ENCODE measurements at regions not wholly inside any gene's neighbourhood (a gene's known extent, or its start where the extent isn't known, plus 50 kb on each side); places are given as distances from the start of the nearest gene placed in this dataset.

DNA sequence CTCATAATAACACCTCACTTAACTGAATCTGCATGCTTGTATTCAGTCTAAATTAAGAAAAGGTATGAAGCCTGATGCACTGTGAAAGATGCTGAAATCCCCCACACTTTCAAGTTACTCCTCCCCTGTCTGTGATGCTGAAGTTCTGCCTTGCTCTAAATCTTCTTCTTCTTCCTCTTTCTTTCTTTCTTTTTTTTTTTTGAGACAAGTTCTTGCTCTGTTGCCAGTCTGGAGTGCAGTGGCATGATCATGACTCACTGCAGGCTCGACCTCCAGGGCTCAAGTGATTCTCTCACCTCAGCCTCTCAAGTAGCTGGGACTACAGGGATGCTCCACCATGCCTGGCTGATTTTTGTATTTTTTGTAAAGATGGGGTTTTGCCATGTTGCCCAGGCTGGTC, 231.0 kb upstream of the B3GALT2 start:
- Histone ChIP-seq H3K9me1 (ENCODE audit: control insufficient read depth, insufficient read depth, low read length) (no peaks in the 10 kb centered on the region), H3K27me3 (ENCODE audit: control insufficient read depth in 2 of 2, insufficient read depth in 2 of 2, low read length in 2 of 2) (no peaks in the 10 kb centered on the region), H3K9me3 (replicated peaks; ENCODE audit: control insufficient read depth, insufficient read depth, low read depth, low read length) (no peaks in the 10 kb centered on the region), H3K4me2 (ENCODE audit: insufficient read depth, low read length) (no peak overlapping the region), H3K9ac (ENCODE audit: insufficient read depth in 1 of 2, low read depth in 2 of 2, low read length in 2 of 2) (no peak overlapping the region), H2AFZ (ENCODE audit: low read depth, low read length) (no peak overlapping the region), H3K4me3 (no peak overlapping the region), H3K27ac (ENCODE audit: extremely low read depth, low read depth, low read length) (no peak overlapping the region), H3K4me1 (replicated peaks in 1 of 2; ENCODE audit: control insufficient read depth in 2 of 2, insufficient read depth in 2 of 2, low read length in 2 of 2) (no peaks in the 10 kb centered on the region), H3K36me3 (ENCODE audit: control insufficient read depth, insufficient read depth, low read length) (no peaks in the 10 kb centered on the region; the same call in 2 of the 3 replicates), H4K20me1 (replicated peaks; ENCODE audit: control insufficient read depth, insufficient read depth, low read length) (no peaks in the 10 kb centered on the region), H3K79me2 (ENCODE audit: control insufficient read depth, insufficient read depth, low read length) (no peaks in the 10 kb centered on the region)
- BruUV-seq (replicated peaks): no TSS peak
- ATAC-seq: no peak
- CTCF ChIA-PET (ENCODE audit: low intra/inter-chr PET ratio): no interaction called here
- FAIRE-seq: no peak
- no peak for DNase-seq (ENCODE audit: extremely low read depth in 1 of 4, low spot score in 3 of 4)
- POLR2A ChIA-PET: no interaction called here
- intact Hi-C loops (cut with micrococcal nuclease): no loop called here
- in situ Hi-C loops (cut with MboI): no loop called here
- WGBS (ENCODE audit: insufficient coverage, low coverage, missing lambda C conversion rate): 0% methylated on average over 1 of the region's 1 CpG
- TF ChIP-seq ZNF239 (CRISPR knock-in tag; IDR thresholded peaks at IDR 0.05) (no peak), LCOR (CRISPR knock-in tag; IDR thresholded peaks at IDR 0.05) (no peak), MBD2 (IDR thresholded peaks at IDR 0.05; ENCODE audit: borderline replicate concordance, low read depth) (no peak), ZNF77 (CRISPR knock-in tag; IDR thresholded peaks at IDR 0.05) (no peak), STAT5A (IDR thresholded peaks at IDR 0.05; ENCODE audit: borderline replicate concordance, low read length) (no peak), HMG20B (CRISPR knock-in tag; IDR thresholded peaks at IDR 0.05) (no peak), ETV1 (tag; conservative IDR thresholded peaks at IDR 0.05; ENCODE audit: low read depth) (no peak), ELF2 (CRISPR knock-in tag; IDR thresholded peaks at IDR 0.05) (no peak), FOS (IDR thresholded peaks at IDR 0.05; ENCODE audit: extremely low read depth, insufficient read length) (no peak), ZEB2 (IDR thresholded peaks at IDR 0.05) (no peak), HDAC6 (IDR thresholded peaks at IDR 0.05; ENCODE audit: low read depth, low read length) (no peak)
- TF ChIP-seq, protein P1, sequence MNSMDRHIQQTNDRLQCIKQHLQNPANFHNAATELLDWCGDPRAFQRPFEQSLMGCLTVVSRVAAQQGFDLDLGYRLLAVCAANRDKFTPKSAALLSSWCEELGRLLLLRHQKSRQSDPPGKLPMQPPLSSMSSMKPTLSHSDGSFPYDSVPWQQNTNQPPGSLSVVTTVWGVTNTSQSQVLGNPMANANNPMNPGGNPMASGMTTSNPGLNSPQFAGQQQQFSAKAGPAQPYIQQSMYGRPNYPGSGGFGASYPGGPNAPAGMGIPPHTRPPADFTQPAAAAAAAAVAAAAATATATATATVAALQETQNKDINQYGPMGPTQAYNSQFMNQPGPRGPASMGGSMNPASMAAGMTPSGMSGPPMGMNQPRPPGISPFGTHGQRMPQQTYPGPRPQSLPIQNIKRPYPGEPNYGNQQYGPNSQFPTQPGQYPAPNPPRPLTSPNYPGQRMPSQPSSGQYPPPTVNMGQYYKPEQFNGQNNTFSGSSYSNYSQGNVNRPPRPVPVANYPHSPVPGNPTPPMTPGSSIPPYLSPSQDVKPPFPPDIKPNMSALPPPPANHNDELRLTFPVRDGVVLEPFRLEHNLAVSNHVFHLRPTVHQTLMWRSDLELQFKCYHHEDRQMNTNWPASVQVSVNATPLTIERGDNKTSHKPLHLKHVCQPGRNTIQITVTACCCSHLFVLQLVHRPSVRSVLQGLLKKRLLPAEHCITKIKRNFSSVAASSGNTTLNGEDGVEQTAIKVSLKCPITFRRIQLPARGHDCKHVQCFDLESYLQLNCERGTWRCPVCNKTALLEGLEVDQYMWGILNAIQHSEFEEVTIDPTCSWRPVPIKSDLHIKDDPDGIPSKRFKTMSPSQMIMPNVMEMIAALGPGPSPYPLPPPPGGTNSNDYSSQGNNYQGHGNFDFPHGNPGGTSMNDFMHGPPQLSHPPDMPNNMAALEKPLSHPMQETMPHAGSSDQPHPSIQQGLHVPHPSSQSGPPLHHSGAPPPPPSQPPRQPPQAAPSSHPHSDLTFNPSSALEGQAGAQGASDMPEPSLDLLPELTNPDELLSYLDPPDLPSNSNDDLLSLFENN (IDR thresholded peaks at IDR 0.05; ENCODE audit: low read depth in 2 of 2, low read length in 2 of 2): no peak
- TF ChIP-seq, protein P2, sequence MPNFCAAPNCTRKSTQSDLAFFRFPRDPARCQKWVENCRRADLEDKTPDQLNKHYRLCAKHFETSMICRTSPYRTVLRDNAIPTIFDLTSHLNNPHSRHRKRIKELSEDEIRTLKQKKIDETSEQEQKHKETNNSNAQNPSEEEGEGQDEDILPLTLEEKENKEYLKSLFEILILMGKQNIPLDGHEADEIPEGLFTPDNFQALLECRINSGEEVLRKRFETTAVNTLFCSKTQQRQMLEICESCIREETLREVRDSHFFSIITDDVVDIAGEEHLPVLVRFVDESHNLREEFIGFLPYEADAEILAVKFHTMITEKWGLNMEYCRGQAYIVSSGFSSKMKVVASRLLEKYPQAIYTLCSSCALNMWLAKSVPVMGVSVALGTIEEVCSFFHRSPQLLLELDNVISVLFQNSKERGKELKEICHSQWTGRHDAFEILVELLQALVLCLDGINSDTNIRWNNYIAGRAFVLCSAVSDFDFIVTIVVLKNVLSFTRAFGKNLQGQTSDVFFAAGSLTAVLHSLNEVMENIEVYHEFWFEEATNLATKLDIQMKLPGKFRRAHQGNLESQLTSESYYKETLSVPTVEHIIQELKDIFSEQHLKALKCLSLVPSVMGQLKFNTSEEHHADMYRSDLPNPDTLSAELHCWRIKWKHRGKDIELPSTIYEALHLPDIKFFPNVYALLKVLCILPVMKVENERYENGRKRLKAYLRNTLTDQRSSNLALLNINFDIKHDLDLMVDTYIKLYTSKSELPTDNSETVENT (CRISPR knock-in tag; IDR thresholded peaks at IDR 0.05): no peak
- TF ChIP-seq, protein P3, sequence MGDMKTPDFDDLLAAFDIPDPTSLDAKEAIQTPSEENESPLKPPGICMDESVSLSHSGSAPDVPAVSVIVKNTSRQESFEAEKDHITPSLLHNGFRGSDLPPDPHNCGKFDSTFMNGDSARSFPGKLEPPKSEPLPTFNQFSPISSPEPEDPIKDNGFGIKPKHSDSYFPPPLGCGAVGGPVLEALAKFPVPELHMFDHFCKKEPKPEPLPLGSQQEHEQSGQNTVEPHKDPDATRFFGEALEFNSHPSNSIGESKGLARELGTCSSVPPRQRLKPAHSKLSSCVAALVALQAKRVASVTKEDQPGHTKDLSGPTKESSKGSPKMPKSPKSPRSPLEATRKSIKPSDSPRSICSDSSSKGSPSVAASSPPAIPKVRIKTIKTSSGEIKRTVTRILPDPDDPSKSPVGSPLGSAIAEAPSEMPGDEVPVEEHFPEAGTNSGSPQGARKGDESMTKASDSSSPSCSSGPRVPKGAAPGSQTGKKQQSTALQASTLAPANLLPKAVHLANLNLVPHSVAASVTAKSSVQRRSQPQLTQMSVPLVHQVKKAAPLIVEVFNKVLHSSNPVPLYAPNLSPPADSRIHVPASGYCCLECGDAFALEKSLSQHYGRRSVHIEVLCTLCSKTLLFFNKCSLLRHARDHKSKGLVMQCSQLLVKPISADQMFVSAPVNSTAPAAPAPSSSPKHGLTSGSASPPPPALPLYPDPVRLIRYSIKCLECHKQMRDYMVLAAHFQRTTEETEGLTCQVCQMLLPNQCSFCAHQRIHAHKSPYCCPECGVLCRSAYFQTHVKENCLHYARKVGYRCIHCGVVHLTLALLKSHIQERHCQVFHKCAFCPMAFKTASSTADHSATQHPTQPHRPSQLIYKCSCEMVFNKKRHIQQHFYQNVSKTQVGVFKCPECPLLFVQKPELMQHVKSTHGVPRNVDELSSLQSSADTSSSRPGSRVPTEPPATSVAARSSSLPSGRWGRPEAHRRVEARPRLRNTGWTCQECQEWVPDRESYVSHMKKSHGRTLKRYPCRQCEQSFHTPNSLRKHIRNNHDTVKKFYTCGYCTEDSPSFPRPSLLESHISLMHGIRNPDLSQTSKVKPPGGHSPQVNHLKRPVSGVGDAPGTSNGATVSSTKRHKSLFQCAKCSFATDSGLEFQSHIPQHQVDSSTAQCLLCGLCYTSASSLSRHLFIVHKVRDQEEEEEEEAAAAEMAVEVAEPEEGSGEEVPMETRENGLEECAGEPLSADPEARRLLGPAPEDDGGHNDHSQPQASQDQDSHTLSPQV (IDR thresholded peaks at IDR 0.05): no peak

Measured in K562 (cell line).